ENCODE measurements at regions not wholly inside any gene's neighbourhood (a gene's known extent, or its start where the extent isn't known, plus 50 kb on each side); places are given as distances from the start of the nearest gene placed in this dataset.

DNA sequence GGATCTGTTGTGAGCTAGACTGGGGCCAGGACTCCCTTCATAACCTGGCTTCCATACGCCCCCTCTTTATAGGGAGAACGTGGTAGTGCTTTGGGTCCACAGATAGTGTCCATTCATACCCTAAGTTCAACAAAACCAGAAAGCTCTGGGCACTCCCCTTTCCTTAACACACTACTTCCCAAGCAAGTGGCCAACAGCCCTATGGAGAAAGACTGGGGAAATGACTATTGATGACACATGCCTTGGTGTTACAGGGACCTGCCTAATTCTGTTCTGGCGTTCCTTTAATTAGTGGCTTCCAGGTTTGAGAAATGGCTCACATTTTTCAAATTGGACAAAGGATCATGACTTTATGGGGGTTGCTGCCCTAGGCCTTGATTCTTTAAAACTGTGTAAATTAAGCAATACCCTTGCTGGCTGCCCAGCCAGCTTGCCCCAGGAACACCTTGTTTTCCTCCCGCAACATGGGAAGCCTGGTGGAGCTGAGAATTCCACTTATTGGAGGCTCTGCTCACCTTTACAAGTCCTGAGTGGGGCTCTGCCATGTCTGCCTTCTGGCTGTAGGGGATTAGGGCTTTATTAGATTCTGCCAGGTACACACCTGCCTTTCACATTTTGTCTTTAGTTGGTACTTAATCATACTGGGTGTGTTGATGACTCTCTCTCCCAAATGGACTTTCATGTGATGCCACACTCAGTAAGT, 61.1 kb downstream of the RGS12 start:
- Histone ChIP-seq H3K27me3 (no peaks in the 10 kb centered on the region), H3K4me1 (no peaks in the 10 kb centered on the region), H3K4me3 (no peak overlapping the region), H3K36me3 (no peaks in the 10 kb centered on the region), H3K27ac (no peak overlapping the region), H3K9me3 (no peaks in the 10 kb centered on the region)
- DNase-seq (ENCODE audit: low spot score in 2 of 2): no peak
- intact Hi-C loops (cut with DNase I): no loop called here
- no peak for TF ChIP-seq CTCF (IDR thresholded peaks at IDR 0.05)

GRCh38 chr4:3354455-3354811, 61.6 kb downstream of the RGS12 start:
- H3K27ac ChIP-seq: no peak overlapping the region
- intact Hi-C loops (cut with DNase I): no loop called here

GRCh38 chr4:3355266-3355748, 62.5 kb downstream of the RGS12 start:
- DNase-seq (ENCODE audit: low spot score in 2 of 2): no peak
- Histone ChIP-seq H3K27me3 (no peaks in the 10 kb centered on the region), H3K4me1 (no peaks in the 10 kb centered on the region), H3K4me3 (no peak overlapping the region), H3K36me3 (no peaks in the 10 kb centered on the region), H3K27ac (no peak overlapping the region), H3K9me3 (no peaks in the 10 kb centered on the region)
- intact Hi-C loops (cut with DNase I): no loop called here
- no peak for TF ChIP-seq CTCF (IDR thresholded peaks at IDR 0.05)

More at GRCh38 chr4:3354455-3354811, 61.6 kb downstream of the RGS12 start:
- Histone ChIP-seq H3K27me3 (no peaks in the 10 kb centered on the region), H3K9me3 (no peaks in the 10 kb centered on the region), H3K36me3 (no peaks in the 10 kb centered on the region), H3K4me3 (no peak overlapping the region), H3K4me1 (no peaks in the 10 kb centered on the region)
- no peak for TF ChIP-seq CTCF (IDR thresholded peaks at IDR 0.05)
- no peak for DNase-seq (ENCODE audit: low spot score in 2 of 2)

- no peaks in the 10 kb centered on the region for H3K36me3 ChIP-seq
- no peaks in the 10 kb centered on the region for H3K9me3 ChIP-seq
- no peak overlapping the region for H3K4me3 ChIP-seq
- H3K27me3 ChIP-seq: no peaks in the 10 kb centered on the region
- no peak for TF ChIP-seq CTCF (IDR thresholded peaks at IDR 0.05)
- no peak overlapping the region for H3K27ac ChIP-seq
- no peak for DNase-seq (ENCODE audit: low spot score in 2 of 2)
- intact Hi-C loops (cut with DNase I): no loop called here
- no peaks in the 10 kb centered on the region for H3K4me1 ChIP-seq
Observed at GRCh38 chr4:3358656-3359055, 65.8 kb downstream of the RGS12 start.

DNA sequence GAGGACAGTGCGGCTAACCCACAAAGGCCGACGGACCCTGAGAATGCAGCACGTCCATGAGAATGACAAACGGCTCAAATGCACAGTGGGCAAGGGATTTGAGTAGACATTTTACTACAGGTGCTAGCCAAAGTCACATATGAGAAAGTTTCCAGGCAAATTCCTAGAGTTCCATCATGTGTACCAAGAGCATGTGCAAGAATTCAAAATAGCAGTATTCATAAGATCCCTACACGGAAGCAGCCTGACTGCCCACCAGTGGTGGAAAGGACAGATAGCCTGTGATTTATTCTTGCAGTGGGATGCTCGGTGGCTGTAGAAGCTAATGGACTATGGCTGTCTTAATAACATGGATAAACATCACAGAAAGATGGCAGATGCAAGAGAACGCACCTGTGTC, 68.0 kb downstream of the RGS12 start:
- no peak overlapping the region for H3K27ac ChIP-seq
- H3K4me1 ChIP-seq: no peaks in the 10 kb centered on the region
- H3K4me3 ChIP-seq: no peak overlapping the region
- no peak for DNase-seq (ENCODE audit: low spot score in 2 of 2)
- no peak for TF ChIP-seq CTCF (IDR thresholded peaks at IDR 0.05)
- H3K36me3 ChIP-seq: no peaks in the 10 kb centered on the region
- H3K9me3 ChIP-seq: no peaks in the 10 kb centered on the region
- no peaks in the 10 kb centered on the region for H3K27me3 ChIP-seq
- intact Hi-C loops (cut with DNase I): no loop called here

DNA sequence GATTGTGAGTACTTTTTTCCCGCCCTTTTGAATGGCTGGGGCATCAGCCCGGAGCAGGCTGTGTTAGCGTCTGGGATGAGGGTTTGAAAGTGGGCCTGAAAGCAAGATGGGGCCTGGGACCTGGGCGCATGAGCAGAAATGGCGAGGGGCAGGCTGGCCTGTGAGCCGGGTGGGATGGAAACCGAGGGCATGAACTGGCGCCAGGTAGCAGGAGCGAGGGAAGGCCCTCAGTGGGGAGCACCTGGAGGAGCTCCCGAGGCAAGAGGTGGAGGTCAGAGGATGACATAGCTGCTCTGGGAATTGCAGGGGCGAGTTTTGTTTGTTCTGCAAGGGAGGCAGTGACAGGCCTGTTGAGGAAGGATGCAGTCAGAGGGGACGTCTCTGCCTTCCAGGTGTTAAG, 68.6 kb downstream of the RGS12 start:
- Histone ChIP-seq H3K27me3 (no peaks in the 10 kb centered on the region), H3K4me1 (no peaks in the 10 kb centered on the region), H3K27ac (no peak overlapping the region), H3K4me3 (no peak overlapping the region), H3K36me3 (no peaks in the 10 kb centered on the region), H3K9me3 (no peaks in the 10 kb centered on the region)
- no peak for TF ChIP-seq CTCF (IDR thresholded peaks at IDR 0.05)
- intact Hi-C loops (cut with DNase I): no loop called here
- no peak for DNase-seq (ENCODE audit: low spot score in 2 of 2)
